Bronchial epithelial cell (primary cell): ENCODE measurements at regions not wholly inside any gene's neighbourhood (a gene's known extent, or its start where the extent isn't known, plus 50 kb on each side); places are given as distances from the start of the nearest gene placed in this dataset.

ENCODE experiments used
- DNase-seq: peaks from one replicate; pipeline ENCODE4 v3.0.0-alpha.2; 2010; ENCODE audit warnings: low read depth
- FAIRE-seq: peaks from 2 replicates; lab custom pipeline; 2011; peaks lifted over from hg19 to GRCh38; lab: Jason Lieb, UNC
- H3K27me3 ChIP-seq: 2 replicates; pipeline ENCODE4 v1.5.1; 2011; ENCODE audit warnings: low read length; ENCODE audit not compliant: control insufficient read depth, insufficient read depth
- H3K36me3 ChIP-seq: 2 replicates; pipeline ENCODE4 v1.5.1; 2011; ENCODE audit warnings: low read length; ENCODE audit not compliant: control insufficient read depth, insufficient read depth
- H3K4me3 ChIP-seq: 2 replicates; pipeline ENCODE4 v1.5.1; 2011; ENCODE audit warnings: mild to moderate bottlenecking, low read depth, low read length, control low read depth
- TF ChIP-seq, protein P1 (sequence below): IDR thresholded peaks from 2 replicates; pipeline ENCODE4 v1.5.1; 2011; ENCODE audit warnings: mild to moderate bottlenecking, moderate library complexity, low read length, control low read depth, inconsistent platforms; ENCODE audit not compliant: insufficient read depth, severe bottlenecking

DNA sequence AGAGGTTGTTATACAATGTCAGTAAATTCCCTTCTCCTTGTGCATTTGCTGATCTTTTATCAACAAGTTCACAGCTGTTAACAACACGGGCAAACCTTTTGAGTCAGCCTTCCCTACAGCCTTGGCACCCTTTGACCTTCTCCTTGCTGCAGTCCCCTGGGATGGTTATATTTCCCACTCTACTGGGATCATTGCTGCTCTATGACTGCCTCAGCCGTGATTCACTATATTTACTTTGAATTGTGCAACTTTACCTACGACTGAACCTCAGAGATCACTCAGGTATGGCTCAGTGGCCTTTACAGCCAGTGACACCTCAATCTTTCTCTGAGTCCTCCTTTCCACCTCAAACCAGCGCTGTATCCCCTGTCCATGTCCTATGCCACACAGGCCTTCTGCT, 1293.3 kb downstream of the EPHA7 start:
- FAIRE-seq (no peak), DNase-seq (peak; percentile 79)
- no peaks in the 10 kb centered on the region for H3K36me3 ChIP-seq
- no peaks in the 10 kb centered on the region for H3K27me3 ChIP-seq
- TF ChIP-seq, protein P1, sequence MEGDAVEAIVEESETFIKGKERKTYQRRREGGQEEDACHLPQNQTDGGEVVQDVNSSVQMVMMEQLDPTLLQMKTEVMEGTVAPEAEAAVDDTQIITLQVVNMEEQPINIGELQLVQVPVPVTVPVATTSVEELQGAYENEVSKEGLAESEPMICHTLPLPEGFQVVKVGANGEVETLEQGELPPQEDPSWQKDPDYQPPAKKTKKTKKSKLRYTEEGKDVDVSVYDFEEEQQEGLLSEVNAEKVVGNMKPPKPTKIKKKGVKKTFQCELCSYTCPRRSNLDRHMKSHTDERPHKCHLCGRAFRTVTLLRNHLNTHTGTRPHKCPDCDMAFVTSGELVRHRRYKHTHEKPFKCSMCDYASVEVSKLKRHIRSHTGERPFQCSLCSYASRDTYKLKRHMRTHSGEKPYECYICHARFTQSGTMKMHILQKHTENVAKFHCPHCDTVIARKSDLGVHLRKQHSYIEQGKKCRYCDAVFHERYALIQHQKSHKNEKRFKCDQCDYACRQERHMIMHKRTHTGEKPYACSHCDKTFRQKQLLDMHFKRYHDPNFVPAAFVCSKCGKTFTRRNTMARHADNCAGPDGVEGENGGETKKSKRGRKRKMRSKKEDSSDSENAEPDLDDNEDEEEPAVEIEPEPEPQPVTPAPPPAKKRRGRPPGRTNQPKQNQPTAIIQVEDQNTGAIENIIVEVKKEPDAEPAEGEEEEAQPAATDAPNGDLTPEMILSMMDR: no peak
- no peak overlapping the region for H3K4me3 ChIP-seq

DNA sequence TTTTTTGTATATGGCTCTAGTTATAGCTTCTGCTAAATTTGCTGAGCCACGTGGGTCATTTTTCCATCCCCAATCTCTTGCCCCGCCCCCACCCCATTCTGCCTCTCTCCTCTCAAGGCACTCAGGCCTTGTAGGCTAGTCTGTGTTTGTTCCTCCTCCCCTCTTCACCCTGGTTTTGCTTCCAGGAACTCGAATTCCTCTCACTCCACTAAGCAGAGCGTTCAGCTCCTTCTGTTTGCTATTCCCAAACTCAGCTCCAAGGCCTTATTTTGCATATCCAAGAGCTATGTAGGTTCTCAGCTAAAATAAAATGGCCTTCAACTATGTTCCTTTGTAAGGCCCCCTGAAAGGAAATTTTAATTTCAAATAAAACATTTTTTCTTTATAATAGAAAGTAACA, 1293.7 kb downstream of the EPHA7 start:
- Histone ChIP-seq H3K27me3 (no peaks in the 10 kb centered on the region), H3K4me3 (no peak overlapping the region), H3K36me3 (no peaks in the 10 kb centered on the region)
- DNase-seq (no peak), FAIRE-seq (no peak)
- TF ChIP-seq, protein P1: no peak

DNA sequence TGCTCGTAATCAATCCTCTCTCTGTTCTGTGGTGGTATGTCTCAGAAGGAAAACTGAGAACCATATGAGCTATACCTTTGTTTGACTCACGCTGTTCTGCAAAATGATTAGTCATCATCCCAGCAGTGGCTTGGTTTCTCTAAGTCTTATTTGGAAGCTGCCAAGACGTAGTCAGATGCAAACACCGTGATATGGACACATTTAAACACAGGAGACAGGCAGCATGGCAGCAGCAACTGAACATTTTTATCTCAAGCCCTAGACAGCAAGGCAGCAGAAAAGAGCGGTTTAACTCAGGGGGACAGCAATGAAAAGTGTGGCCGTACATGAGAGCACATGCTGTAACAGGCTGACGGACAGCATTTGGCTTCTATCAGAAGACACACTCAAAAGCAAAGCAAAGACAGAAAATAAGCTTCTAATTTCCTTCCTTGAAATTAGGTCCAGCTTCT, 1295.1 kb downstream of the EPHA7 start:
- Histone ChIP-seq H3K4me3 (no peak overlapping the region), H3K27me3 (no peaks in the 10 kb centered on the region), H3K36me3 (no peaks in the 10 kb centered on the region)
- peak; percentile 82 for FAIRE-seq
- TF ChIP-seq, protein P1: no peak
- DNase-seq: peak; percentile 84

DNA sequence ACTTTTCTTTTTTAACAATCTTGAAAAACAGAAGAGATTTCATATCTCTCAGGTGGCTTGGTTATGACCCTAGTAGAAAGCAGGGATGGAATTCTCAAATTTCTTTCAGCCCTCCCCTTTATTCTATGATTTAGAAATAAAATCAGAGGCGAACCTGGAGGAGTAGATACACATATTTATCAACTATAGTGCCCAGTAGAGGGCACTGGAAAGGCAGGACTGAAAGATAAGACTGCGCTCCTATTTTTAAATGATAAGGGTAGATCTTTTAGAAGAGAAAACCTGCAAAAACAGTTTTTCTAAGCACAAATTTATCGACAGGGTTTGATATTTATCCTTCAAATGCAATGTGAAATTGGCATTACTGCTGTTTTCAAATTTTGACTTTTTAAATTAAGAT, 1296.6 kb downstream of the EPHA7 start:
- DNase-seq (peak; percentile 12), FAIRE-seq (no peak)
- no peaks in the 10 kb centered on the region for H3K36me3 ChIP-seq
- H3K4me3 ChIP-seq: no peak overlapping the region
- TF ChIP-seq, protein P1: peak; percentile 26
- no peaks in the 10 kb centered on the region for H3K27me3 ChIP-seq

DNA sequence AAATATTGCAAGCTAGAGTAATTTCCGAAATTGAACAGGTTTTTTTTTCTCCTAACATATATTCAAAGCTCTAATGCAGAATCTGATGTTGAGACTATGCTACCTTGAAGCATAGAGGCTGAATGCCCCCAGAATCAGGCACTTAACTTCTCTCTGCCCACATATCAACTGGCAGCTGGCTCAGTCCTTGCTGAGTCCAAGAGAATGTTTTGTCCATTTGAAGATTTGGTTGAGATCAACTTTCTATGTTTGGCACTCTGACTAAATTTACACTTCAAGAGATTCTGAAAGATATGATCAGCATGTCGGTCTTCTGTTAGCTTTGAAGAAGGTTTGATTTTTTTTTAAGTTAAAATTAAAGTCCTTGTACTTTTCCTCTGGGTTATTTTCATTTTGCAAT, 1298.1 kb downstream of the EPHA7 start:
- FAIRE-seq (no peak), DNase-seq (no peak)
- Histone ChIP-seq H3K36me3 (no peaks in the 10 kb centered on the region), H3K27me3 (no peaks in the 10 kb centered on the region), H3K4me3 (no peak overlapping the region)
- TF ChIP-seq, protein P1: no peak

DNA sequence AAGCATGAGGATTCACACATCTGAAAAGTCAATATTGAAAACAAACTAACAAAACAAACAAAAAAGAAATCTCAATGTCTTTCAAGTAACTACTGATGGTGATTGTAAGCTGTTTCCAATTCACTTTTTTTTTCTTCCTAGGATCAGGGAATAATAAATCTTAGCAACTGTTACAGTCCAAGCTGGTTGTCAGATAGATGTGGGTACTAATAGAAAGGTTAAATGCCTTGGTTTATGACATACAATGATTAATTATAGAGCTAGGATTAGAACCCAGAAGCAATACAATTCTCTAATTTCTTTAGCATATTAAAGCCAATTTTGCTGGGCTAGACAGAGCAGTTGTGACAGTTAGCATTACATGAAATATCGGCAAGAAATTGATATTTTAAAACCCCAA, 1301.6 kb downstream of the EPHA7 start:
- TF ChIP-seq, protein P1: no peak
- FAIRE-seq: no peak
- H3K4me3 ChIP-seq: no peak overlapping the region
- no peaks in the 10 kb centered on the region for H3K27me3 ChIP-seq
- DNase-seq: no peak
- no peaks in the 10 kb centered on the region for H3K36me3 ChIP-seq
